Inflammatory macrophage treated with lipopolysaccharide for 4 hours (primary cell): ENCODE measurements at regions not wholly inside any gene's neighbourhood (a gene's known extent, or its start where the extent isn't known, plus 50 kb on each side); places are given as distances from the start of the nearest gene placed in this dataset.
A peak's percentile ranks its signal among the peaks of the same experiment; 100 is the strongest.

Experiments
- DNase-seq: peaks from one replicate; pipeline ENCODE4 v3.0.0-alpha.2; 2020

DNA sequence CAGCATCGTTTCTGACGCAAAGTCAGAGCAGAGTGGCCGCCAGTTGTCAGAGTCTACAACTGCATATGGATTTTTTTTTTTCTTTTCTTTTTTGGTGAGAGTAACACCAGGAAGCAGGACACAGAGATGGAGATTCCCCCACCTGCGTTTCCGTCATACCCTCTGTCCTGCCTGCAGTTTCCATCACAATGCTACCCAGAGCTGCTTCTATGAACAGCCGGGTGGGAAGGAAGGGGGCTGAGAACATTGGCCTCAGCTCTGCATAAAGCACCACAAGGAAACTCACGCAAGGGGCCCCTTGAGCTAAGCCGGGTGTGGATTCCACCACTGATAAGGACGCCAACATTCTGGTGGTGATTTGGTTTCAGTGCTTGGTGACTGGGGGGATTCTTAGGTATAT lies 183.5 kb upstream of the AFDN start:
- DNase-seq, result no peak

DNA sequence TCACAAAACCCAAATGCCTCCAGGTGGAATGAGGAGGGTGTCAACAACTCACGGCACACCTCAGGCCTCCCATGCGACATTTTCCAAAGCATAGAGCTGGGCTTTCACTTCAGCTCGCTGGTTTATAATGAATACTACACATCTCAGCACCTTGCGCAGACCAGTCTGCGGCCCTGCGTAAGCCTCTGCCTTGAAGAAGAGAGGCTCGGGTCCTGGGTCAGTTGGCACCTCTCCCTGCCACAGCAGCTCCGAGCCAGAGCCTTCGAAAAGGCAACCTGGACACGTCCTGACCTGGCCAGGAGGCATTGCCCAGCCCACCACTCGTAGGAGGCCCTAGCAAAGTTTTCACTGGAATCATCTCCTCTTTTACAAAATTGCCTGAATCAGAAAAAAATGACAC lies 183.0 kb upstream of the AFDN start:
- DNase-seq, result no peak

DNA sequence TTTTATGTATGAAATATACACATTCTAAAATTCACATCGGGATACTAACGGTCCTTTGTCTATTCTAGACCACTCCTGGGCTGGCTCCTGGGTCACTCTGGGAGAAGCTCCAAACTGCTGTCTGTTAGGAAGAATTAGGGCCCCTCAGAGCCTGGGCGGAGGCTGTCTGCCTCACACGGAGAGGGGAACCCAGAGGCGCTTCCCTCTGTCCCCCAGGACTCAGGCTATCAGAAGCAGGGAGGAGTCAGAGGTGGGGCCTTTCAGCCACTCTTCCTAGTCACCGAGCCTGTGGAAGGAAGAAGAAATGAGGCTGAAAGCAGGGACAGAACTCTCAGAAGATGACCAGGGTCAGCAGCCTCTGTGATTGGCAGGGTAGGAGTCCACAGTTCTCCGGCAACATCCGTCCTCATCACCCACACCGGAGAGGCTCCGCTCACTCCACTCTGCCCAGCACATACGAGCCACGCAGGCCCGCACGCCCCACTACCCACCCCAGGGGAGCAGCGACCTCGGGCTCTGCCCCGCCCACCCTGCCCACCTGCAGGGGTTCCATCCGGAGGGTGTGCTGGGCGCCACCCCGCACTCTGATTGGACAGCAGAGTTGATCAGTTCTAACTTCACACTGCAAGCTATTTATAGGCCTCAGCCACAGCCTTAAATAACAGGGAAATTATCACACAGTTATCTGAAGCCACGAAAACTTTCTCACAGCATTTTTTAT lies 182.1 kb upstream of the AFDN start:
- no peak for DNase-seq

DNA sequence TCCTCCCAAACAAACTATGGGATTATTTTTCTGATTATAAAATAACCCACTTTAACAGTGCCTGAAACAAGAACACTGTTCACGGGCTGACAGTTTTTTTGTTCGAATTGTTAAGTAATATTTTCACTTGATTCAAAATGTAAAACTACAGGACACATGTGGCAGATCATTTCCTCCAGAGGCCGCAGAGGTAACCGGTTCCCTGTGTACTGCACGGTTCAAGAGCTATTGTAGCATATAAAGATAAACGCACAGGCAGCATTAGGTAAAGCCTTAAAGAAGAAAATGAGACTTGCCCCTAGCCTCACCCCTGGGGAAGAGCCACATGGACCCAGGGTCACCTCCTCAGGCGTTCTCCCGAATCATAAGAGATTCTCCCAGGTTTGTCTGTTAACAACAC lies 181.3 kb upstream of the AFDN start:
- no peak for DNase-seq

GRCh38 chr6:167647306-167647705 lies 179.4 kb upstream of the AFDN start:
- DNase-seq, result peak; percentile 80

- no peak for DNase-seq
Measured at GRCh38 chr6:167647737-167648470, 178.8 kb upstream of the AFDN start.

- no peak for DNase-seq
Measured at GRCh38 chr6:167648501-167649278, 178.0 kb upstream of the AFDN start.

GRCh38 chr6:167649476-167649875 lies 177.2 kb upstream of the AFDN start:
- DNase-seq, result no peak

DNA sequence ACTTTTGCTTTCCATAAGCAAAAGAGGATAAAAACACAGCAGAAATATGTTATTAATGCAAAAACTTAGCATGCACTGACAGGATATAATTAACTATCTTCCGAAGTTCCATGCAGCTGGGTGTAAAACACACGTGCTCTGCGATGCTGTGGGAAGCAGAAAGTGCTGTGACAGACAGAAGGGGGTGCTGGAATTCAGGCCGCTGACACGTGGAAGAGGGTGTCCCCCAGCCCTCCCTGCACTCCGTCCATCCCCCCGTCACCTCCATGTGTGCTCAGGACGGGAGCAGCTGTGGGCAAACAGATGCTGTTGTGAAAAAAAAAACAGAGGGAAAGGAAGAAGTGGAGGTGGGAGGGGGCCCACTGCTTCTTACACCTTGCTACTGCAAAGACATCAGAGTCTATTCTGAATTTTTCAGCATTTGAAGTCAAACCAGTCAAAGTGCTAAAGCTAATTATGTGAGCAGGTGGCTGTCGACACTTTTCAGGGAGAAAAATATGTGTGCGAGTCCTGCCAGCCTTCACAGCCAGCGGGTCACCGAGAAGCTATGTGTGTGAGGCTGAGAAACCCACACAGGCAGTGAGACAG lies 175.9 kb upstream of the AFDN start:
- no peak for DNase-seq

- no peak for DNase-seq
Measured at GRCh38 chr6:167651318-167652041, 175.2 kb upstream of the AFDN start.

DNA sequence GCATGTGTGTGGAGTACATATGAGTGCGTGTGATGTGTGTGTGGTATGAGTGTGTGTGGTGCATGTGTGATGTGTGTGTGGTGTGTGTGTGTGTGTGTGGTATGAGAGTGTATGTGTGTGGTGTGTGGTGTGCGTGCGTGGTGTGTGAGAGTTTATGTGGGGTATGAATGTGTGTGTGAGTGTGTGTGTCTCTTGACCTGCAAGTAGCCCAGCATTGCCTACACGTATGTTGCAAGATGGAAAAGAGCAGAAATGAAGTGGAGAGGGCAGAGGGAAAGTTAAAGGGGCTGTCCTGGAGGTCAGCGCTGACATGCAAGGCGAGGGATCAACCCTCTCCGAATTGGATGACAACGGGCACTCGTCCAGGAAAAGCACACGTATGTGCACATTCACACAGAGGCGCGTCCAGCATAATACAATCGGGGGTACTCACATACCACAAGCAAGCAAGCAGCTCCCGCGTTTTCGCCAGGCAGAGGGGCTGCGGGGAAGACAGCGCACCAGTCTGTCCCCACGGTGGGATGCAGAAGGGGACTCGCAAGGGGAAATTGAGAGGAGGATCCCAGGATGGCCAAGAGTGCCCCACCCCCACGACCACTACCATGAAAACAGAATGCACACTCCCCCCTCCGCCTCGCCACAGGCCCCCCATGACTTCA lies 174.5 kb upstream of the AFDN start:
- DNase-seq, result no peak

- DNase-seq, result peak; percentile 3
Measured at GRCh38 chr6:167652701-167653095, 174.0 kb upstream of the AFDN start.

DNA sequence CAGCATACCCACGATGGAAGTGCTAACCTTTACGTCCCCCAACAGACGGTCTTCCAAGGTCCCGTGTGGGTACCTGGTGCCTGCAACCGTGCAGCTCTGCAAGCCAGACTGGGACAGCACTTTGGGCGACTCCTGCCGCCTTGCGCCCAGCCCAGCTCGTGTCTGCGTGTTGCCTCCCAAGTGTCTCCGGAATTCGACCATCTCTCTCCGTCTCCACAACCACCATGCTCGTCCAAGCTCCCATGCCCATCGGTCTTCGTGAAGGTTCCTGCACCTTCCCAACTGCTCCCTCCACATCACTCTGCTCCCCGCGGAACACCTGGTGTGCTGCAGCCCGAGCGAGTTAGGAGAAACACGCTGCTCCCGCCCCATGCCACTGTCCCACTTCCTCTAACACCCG lies 173.2 kb upstream of the AFDN start:
- DNase-seq, result no peak

GRCh38 chr6:167654389-167654788 lies 172.3 kb upstream of the AFDN start:
- no peak for DNase-seq

DNA sequence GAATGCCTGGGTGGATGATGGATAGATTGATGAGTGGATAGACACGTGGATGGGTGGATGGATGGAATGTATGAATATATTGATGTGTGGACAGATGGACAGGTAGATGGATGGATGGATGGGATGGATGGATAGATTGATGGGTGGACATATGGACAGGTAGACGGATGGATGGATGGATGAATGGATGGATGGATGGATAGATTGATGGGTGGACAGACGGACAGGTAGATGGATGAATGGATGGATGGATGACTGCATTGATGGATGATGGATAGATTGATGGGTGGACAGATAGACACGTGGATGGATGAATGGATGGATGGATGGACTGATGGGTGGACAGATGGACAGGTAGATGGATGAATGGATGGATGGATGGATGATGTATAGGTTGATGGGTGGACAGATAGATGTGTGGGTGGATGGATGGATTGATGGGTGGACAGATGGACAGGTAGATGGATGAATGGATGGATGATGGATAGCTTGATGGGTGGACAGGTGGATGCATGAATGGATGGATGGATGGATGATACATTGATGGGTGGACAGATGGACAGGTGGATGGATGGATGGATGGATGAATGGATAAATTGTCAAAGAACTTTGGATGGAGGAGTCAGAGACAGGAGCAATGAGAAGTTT lies 171.4 kb upstream of the AFDN start:
- DNase-seq, result no peak

DNA sequence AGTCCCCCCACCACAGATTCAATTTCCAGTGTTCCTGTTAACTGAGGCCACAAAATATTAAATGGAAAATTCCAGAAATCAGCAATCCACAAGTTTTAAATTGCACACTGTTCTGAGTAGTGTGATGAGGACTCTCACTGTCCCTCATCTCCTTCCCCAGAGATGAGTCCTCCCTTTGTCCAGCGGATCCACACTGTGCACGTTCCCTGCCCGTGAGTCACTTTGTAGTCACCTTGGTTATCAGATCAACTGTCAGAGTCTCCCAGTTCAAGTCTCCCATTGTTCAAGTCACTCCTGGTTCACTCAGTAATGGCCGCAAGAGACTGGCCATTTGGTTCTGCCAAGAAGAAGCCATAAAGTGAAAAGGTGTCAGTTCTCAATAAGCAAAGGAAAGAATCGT lies 168.6 kb upstream of the AFDN start:
- no peak for DNase-seq

GRCh38 chr6:167659046-167659445 lies 167.7 kb upstream of the AFDN start:
- DNase-seq, result no peak

GRCh38 chr6:167660424-167660823 lies 166.3 kb upstream of the AFDN start:
- DNase-seq, result no peak

DNA sequence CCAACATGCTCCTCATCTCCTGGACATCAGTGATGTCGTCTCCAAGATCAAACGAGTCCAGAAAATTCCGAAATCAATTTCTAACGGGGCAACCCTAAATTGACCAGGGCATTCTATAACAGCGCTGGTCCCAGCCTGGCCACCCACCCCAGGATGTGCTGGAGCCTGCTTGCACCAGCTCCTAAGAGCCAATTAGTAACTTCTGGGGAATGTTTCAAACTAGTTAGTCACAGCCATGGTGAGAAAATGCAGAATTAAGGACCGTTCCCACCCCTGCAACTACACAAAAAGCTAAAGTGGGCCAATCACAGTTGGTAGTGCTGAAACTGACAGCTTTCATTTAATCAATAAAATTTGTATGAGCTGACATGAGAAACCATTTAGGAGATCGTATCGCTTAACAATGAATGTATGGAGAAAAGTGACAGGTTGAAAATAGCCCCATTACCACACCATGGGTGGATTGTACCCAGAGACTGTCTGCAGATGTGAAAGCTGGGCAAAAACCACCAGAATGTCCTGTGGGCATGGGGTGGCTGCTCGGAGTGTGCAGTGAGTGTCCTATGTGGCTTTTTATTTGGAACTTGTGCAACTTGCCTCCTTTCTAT lies 165.7 kb upstream of the AFDN start:
- no peak for DNase-seq

DNA sequence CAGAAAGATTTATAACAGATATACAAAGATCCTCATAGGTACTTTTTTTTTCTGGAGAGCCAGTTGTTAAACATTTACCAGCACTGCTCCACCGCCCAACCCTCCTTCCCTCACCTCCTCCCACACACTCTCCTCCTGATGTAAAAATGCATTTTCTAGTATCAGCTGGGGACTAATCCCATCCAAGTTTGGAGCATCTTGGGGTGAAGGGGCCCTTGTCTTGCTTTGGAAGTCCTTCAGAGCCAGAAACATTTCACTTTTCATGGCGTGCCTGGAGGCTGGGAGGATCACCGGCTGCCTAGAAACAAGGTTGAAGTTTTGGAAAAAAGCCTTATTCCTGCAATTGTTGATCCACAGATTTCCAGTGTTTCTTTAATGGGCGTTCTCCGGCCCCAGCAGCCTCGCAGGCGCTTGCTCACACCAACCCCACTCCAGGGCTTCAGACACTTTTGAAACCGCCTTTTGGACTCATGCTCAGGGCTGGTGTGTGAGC lies 165.1 kb upstream of the AFDN start:
- DNase-seq, result no peak
